ENCODE measurements at regions not wholly inside any gene's neighbourhood (a gene's known extent, or its start where the extent isn't known, plus 50 kb on each side); places are given as distances from the start of the nearest gene placed in this dataset.
"Not testable (repeated sequence)": the region's sequence is repeated elsewhere in the genome, so short reads cannot be mapped to it uniquely, and the experiment has no call there.

- Histone ChIP-seq H3K4me1 (ENCODE audit: control insufficient read depth, insufficient read depth, low read length) (no peaks in the 10 kb centered on the region), H3K27me3 (ENCODE audit: control insufficient read depth, insufficient read depth, low read length) (no peaks in the 10 kb centered on the region), H3K27ac (ENCODE audit: low read depth, low read length) (no peak overlapping the region), H3K36me3 (ENCODE audit: control insufficient read depth, insufficient read depth, low read length) (no peaks in the 10 kb centered on the region), H3K4me3 (ENCODE audit: low read length) (no peak overlapping the region), H3K9ac (ENCODE audit: low read length) (no peak overlapping the region)
Measured at GRCh38 chr3:176274161-176274560, 923.1 kb downstream of the TBL1XR1 start.

- Histone ChIP-seq H3K27ac (ENCODE audit: low read depth, low read length) (no peak overlapping the region), H3K9ac (ENCODE audit: low read length) (no peak overlapping the region), H3K36me3 (ENCODE audit: control insufficient read depth, insufficient read depth, low read length) (no peaks in the 10 kb centered on the region), H3K4me3 (ENCODE audit: low read length) (no peak overlapping the region), H3K27me3 (ENCODE audit: control insufficient read depth, insufficient read depth, low read length) (no peaks in the 10 kb centered on the region), H3K4me1 (ENCODE audit: control insufficient read depth, insufficient read depth, low read length) (no peaks in the 10 kb centered on the region)
Measured at GRCh38 chr3:176262071-176262470, 935.2 kb downstream of the TBL1XR1 start.

- H3K27me3 ChIP-seq (ENCODE audit: control insufficient read depth, insufficient read depth, low read length) = no peaks in the 10 kb centered on the region
- H3K27ac ChIP-seq (ENCODE audit: low read depth, low read length) = no peak overlapping the region
- H3K4me1 ChIP-seq (ENCODE audit: control insufficient read depth, insufficient read depth, low read length) = no peaks in the 10 kb centered on the region
- H3K4me3 ChIP-seq (ENCODE audit: low read length) = no peak overlapping the region
- H3K9ac ChIP-seq (ENCODE audit: low read length) = no peak overlapping the region
- no peaks in the 10 kb centered on the region for H3K36me3 ChIP-seq (ENCODE audit: control insufficient read depth, insufficient read depth, low read length)
Measured at GRCh38 chr3:176247191-176247590, 950.1 kb downstream of the TBL1XR1 start.

DNA sequence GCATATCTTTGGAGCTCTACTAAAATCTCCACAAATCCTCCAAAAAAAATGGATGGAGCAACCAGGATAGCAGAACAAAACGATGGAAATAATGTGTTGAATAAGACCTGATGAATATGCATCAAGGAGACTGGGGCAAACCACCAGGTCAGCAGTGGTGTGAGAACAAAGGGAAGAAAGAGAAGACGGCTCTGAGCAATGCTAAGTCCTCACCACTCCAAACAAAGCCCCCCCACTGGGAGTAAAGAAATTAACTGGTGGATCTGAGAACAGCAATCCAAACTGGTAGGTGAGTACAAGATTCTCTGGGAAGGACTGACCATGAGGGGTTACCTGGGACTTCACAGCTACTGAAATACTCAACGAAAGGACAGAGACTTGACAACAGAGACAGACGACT lies 977.3 kb downstream of the TBL1XR1 start:
- Histone ChIP-seq H3K9ac (ENCODE audit: low read length) (no peak overlapping the region), H3K27me3 (ENCODE audit: control insufficient read depth, insufficient read depth, low read length) (no peaks in the 10 kb centered on the region), H3K27ac (ENCODE audit: low read depth, low read length) (no peak overlapping the region), H3K4me3 (ENCODE audit: low read length) (no peak overlapping the region), H3K4me1 (ENCODE audit: control insufficient read depth, insufficient read depth, low read length) (no peaks in the 10 kb centered on the region), H3K36me3 (ENCODE audit: control insufficient read depth, insufficient read depth, low read length) (no peaks in the 10 kb centered on the region)

DNA sequence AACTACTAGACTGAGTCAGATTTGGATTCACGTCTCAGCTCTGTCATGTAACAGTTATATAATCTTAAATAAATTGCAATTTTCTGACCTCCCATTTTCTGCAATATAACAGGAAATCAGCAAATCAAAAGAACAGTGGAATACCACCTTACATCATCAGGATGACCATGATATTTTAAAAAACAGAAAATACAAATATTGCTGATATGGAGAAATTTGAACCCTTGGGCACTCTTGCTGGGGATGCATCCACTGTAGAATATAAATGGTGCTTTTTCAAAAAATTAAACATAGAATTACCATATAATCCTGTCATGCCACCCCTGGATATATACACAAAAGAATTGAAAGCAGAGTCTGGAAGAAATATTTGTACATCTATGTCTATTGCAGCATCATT lies 982.5 kb downstream of the TBL1XR1 start:
- H3K4me3 ChIP-seq (ENCODE audit: low read length) = no peak overlapping the region
- H3K27me3 ChIP-seq (ENCODE audit: control insufficient read depth, insufficient read depth, low read length) = no peaks in the 10 kb centered on the region
- no peaks in the 10 kb centered on the region for H3K4me1 ChIP-seq (ENCODE audit: control insufficient read depth, insufficient read depth, low read length)
- H3K36me3 ChIP-seq (ENCODE audit: control insufficient read depth, insufficient read depth, low read length) = no peaks in the 10 kb centered on the region
- no peak overlapping the region for H3K27ac ChIP-seq (ENCODE audit: low read depth, low read length)
- H3K9ac ChIP-seq (ENCODE audit: low read length) = no peak overlapping the region

DNA sequence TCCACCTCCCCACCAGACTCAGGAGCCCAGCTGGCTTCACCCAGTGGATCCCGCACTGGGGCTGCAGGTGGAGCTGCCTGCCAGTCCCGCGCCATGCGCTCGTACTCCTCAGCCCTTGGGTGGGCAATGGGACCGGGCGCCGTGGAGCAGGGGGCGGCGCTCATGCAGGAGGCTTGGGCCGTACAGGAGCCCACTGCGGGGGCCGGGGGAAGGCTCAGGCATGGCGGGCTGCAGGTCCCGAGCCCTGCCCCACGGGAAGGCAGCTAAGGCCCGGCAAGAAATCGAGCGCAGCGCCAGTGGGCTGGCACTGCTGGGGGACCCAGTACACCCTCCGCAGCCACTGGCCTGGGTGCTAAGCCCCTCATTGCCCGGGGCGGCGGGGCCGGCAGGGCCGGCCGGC lies 984.0 kb downstream of the TBL1XR1 start:
- not testable (repeated sequence) for H3K27me3 ChIP-seq (ENCODE audit: control insufficient read depth, insufficient read depth, low read length); H3K36me3 ChIP-seq (ENCODE audit: control insufficient read depth, insufficient read depth, low read length); H3K27ac ChIP-seq (ENCODE audit: low read depth, low read length); H3K4me3 ChIP-seq (ENCODE audit: low read length); H3K9ac ChIP-seq (ENCODE audit: low read length); H3K4me1 ChIP-seq (ENCODE audit: control insufficient read depth, insufficient read depth, low read length)

DNA sequence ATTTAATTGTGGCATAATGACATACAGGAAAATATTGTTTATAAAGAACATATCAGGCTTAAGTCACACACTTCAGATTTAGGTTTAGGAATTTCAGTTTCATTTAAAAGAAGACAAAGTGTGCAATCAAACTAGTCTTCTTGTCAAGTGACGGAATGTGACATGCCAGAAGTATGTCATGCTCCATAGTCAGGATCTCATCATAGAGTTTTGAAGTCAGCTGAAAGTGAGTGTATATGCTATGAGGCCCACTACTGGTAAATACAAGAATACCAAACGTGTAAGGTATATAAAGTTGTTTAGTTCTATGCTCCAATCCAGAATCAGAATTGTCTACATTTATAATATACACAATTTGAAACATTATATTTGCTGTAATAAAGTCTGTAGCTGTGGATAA lies 988.4 kb downstream of the TBL1XR1 start:
- Histone ChIP-seq H3K9ac (ENCODE audit: low read length) (no peak overlapping the region), H3K27ac (ENCODE audit: low read depth, low read length) (no peak overlapping the region), H3K36me3 (ENCODE audit: control insufficient read depth, insufficient read depth, low read length) (no peaks in the 10 kb centered on the region), H3K4me1 (ENCODE audit: control insufficient read depth, insufficient read depth, low read length) (no peaks in the 10 kb centered on the region), H3K27me3 (ENCODE audit: control insufficient read depth, insufficient read depth, low read length) (no peaks in the 10 kb centered on the region), H3K4me3 (ENCODE audit: low read length) (no peak overlapping the region)

- H3K27ac ChIP-seq (ENCODE audit: low read depth, low read length) = no peak overlapping the region
- no peaks in the 10 kb centered on the region for H3K36me3 ChIP-seq (ENCODE audit: control insufficient read depth, insufficient read depth, low read length)
- H3K4me3 ChIP-seq (ENCODE audit: low read length) = no peak overlapping the region
- no peak overlapping the region for H3K9ac ChIP-seq (ENCODE audit: low read length)
- no peaks in the 10 kb centered on the region for H3K4me1 ChIP-seq (ENCODE audit: control insufficient read depth, insufficient read depth, low read length)
- no peaks in the 10 kb centered on the region for H3K27me3 ChIP-seq (ENCODE audit: control insufficient read depth, insufficient read depth, low read length)
Measured at GRCh38 chr3:176208283-176208682, 989.0 kb downstream of the TBL1XR1 start.

DNA sequence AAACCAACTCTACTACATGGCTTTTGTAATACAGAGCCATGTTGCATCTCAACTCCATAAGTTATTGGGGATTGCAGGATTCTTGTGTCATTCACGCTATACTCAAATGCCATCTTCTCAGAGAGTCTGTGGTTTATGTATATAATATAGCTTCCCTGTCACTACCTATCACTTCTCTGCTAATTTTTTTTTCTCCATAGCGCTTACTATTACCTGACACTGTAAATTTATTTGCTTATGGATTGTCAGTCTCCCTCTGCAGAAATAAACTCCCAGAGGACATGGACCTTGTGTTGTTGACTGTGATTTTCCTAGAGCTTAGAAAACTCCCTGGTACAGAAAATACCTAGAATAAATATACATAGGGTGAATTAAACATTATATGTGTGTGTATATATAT lies 990.5 kb downstream of the TBL1XR1 start:
- no peak overlapping the region for H3K4me3 ChIP-seq (ENCODE audit: low read length)
- no peak overlapping the region for H3K9ac ChIP-seq (ENCODE audit: low read length)
- H3K27ac ChIP-seq (ENCODE audit: low read depth, low read length) = no peak overlapping the region
- H3K4me1 ChIP-seq (ENCODE audit: control insufficient read depth, insufficient read depth, low read length) = no peaks in the 10 kb centered on the region
- no peaks in the 10 kb centered on the region for H3K27me3 ChIP-seq (ENCODE audit: control insufficient read depth, insufficient read depth, low read length)
- H3K36me3 ChIP-seq (ENCODE audit: control insufficient read depth, insufficient read depth, low read length) = no peaks in the 10 kb centered on the region

DNA sequence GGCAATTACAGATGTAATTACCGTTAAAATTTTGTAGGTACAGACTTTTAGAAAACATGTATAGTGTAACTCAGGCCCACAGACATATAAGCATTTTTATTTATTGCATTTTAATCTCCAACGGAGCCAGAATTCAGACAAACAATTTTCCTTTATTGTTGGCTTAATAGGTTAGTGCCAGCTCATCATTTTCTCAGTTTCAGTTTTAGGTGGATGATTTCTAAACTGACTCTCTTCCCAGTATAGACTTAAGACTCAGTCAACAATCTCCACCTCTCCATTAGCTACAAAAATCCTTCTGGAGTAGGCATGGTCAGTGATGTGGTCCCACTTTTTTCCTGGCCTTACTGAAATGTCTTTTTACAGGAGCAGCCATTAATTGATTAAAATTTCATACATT lies 994.6 kb downstream of the TBL1XR1 start:
- no peaks in the 10 kb centered on the region for H3K4me1 ChIP-seq (ENCODE audit: control insufficient read depth, insufficient read depth, low read length)
- H3K27ac ChIP-seq (ENCODE audit: low read depth, low read length) = no peak overlapping the region
- H3K36me3 ChIP-seq (ENCODE audit: control insufficient read depth, insufficient read depth, low read length) = no peaks in the 10 kb centered on the region
- H3K4me3 ChIP-seq (ENCODE audit: low read length) = no peak overlapping the region
- H3K27me3 ChIP-seq (ENCODE audit: control insufficient read depth, insufficient read depth, low read length) = no peaks in the 10 kb centered on the region
- no peak overlapping the region for H3K9ac ChIP-seq (ENCODE audit: low read length)

DNA sequence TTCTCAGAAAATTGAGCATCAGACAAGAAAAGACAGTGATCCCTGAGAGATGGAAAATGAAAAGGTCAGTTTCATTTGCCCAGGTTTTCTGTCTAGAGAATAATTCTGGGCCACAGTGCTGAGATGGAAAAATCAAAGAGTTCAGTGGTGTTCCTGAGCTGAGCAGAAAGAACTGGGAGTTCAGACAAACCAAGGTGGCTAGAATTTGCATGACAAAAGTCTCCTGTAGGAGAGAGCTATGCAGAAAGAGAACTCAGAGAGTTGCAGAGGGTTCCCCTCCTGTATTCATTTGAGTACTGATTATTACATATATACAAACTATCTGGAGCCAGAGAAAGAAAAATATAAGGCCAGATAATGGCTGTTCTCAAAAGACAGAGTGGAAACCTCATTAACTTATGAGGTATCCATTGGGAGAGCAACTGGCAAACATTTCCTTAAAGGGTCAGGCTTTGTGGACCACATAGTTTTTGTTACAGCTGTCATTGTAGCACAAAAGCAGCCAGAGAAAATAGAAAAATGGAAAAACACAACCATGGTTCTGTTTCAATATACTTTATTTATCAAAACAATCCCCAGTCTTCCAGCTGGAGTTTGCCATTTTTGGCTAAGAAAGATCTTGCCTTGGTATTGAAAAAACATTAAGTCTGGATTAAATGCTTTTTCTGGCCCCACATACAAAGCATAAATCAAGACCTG lies 1004.1 kb downstream of the TBL1XR1 start:
- Histone ChIP-seq H3K4me3 (ENCODE audit: low read length) (no peak overlapping the region), H3K27ac (ENCODE audit: low read depth, low read length) (no peak overlapping the region), H3K9ac (ENCODE audit: low read length) (no peak overlapping the region), H3K4me1 (ENCODE audit: control insufficient read depth, insufficient read depth, low read length) (no peaks in the 10 kb centered on the region), H3K27me3 (ENCODE audit: control insufficient read depth, insufficient read depth, low read length) (no peaks in the 10 kb centered on the region), H3K36me3 (ENCODE audit: control insufficient read depth, insufficient read depth, low read length) (no peaks in the 10 kb centered on the region)

GRCh38 chr3:176190755-176191154 lies 1006.5 kb downstream of the TBL1XR1 start:
- Histone ChIP-seq H3K4me3 (ENCODE audit: low read length) (no peak overlapping the region), H3K4me1 (ENCODE audit: control insufficient read depth, insufficient read depth, low read length) (no peaks in the 10 kb centered on the region), H3K9ac (ENCODE audit: low read length) (no peak overlapping the region), H3K36me3 (ENCODE audit: control insufficient read depth, insufficient read depth, low read length) (no peaks in the 10 kb centered on the region), H3K27ac (ENCODE audit: low read depth, low read length) (no peak overlapping the region), H3K27me3 (ENCODE audit: control insufficient read depth, insufficient read depth, low read length) (no peaks in the 10 kb centered on the region)

DNA sequence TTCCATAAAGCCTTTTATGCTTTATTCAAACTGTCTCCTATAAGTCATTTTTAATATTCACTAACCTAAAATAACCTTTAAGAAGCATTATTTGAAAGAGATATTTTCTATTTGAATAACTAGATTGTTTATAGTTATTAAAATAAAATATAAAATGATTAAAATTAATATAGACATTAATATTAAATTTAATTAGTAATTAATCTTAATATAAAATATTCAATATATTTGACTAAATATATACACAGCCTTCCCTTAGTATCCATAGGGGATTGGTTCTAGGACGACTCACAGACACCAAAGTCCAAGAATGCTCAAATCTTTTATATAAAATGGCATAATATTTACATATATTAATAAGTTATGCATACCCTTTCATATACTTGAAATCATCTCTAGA lies 1014.1 kb downstream of the TBL1XR1 start:
- Histone ChIP-seq H3K27ac (ENCODE audit: low read depth, low read length) (no peak overlapping the region), H3K36me3 (ENCODE audit: control insufficient read depth, insufficient read depth, low read length) (no peaks in the 10 kb centered on the region), H3K4me3 (ENCODE audit: low read length) (no peak overlapping the region), H3K4me1 (ENCODE audit: control insufficient read depth, insufficient read depth, low read length) (no peaks in the 10 kb centered on the region), H3K9ac (ENCODE audit: low read length) (no peak overlapping the region), H3K27me3 (ENCODE audit: control insufficient read depth, insufficient read depth, low read length) (no peaks in the 10 kb centered on the region)

Measured in rectal smooth muscle tissue (tissue), 1 donor.